ENCODE measurements at regions not wholly inside any gene's neighbourhood (a gene's known extent, or its start where the extent isn't known, plus 50 kb on each side); places are given as distances from the start of the nearest gene placed in this dataset.

DNA sequence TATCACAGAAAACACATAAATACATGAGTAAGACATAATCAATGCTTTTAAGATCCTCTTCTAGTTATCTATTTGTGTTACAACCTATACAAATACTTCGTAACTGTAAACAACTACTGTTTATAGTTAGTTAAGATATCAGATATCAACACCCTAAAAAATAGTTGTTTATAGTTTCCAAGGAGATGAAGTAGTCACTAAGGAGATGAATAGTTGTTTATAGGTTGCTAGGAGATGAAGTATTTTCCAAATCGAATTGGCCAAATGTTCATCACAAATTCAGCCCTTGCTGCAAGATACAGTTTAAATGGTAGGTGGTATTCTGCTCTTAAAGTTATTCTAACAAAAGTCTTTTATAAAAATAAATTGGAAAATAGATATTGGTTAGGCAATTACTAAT lies 618.2 kb upstream of the PCDH10 start:
- Histone ChIP-seq H3K4me3 (ENCODE audit: low read depth, low read length) (no peak overlapping the region), H3K27me3 (ENCODE audit: control insufficient read depth, insufficient read depth, low read length) (no peaks in the 10 kb centered on the region), H3K36me3 (ENCODE audit: control insufficient read depth, insufficient read depth, low read length) (no peaks in the 10 kb centered on the region)
- ChIA-PET POLR2A (no interaction called here), CTCF (no interaction called here)
- no peak for DNase-seq (ENCODE audit: low read depth)
- TF ChIP-seq, protein P1, sequence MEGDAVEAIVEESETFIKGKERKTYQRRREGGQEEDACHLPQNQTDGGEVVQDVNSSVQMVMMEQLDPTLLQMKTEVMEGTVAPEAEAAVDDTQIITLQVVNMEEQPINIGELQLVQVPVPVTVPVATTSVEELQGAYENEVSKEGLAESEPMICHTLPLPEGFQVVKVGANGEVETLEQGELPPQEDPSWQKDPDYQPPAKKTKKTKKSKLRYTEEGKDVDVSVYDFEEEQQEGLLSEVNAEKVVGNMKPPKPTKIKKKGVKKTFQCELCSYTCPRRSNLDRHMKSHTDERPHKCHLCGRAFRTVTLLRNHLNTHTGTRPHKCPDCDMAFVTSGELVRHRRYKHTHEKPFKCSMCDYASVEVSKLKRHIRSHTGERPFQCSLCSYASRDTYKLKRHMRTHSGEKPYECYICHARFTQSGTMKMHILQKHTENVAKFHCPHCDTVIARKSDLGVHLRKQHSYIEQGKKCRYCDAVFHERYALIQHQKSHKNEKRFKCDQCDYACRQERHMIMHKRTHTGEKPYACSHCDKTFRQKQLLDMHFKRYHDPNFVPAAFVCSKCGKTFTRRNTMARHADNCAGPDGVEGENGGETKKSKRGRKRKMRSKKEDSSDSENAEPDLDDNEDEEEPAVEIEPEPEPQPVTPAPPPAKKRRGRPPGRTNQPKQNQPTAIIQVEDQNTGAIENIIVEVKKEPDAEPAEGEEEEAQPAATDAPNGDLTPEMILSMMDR (IDR thresholded peaks at IDR 0.05; ENCODE audit: insufficient read depth, low read depth, low read length), result no peak

DNA sequence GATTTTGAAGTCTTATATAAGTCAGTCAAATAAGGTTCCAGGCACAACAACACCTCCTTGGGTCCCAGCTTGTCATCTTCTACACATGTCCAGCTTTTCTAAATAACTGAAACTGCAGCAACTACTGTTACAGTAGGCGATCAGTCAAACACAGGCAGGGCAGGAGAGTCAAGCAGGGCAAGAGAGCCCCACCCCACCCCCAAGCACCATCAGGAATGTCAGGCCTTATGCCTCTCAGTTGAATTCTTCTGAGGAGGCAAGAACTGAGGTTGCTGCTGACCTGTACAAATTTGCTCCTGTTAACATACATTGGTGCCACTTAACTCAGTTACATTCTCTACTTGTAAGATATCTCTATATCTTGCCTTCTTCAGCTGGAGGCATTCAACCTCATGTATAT lies 608.8 kb upstream of the PCDH10 start:
- TF ChIP-seq, protein P1 (IDR thresholded peaks at IDR 0.05; ENCODE audit: insufficient read depth, low read depth, low read length), result no peak
- CTCF ChIA-PET, result no interaction called here
- no peak overlapping the region for H3K4me3 ChIP-seq (ENCODE audit: low read depth, low read length)
- H3K27me3 ChIP-seq (ENCODE audit: control insufficient read depth, insufficient read depth, low read length), result no peaks in the 10 kb centered on the region
- no peak for DNase-seq (ENCODE audit: low read depth)
- POLR2A ChIA-PET, result no interaction called here
- no peaks in the 10 kb centered on the region for H3K36me3 ChIP-seq (ENCODE audit: control insufficient read depth, insufficient read depth, low read length)

DNA sequence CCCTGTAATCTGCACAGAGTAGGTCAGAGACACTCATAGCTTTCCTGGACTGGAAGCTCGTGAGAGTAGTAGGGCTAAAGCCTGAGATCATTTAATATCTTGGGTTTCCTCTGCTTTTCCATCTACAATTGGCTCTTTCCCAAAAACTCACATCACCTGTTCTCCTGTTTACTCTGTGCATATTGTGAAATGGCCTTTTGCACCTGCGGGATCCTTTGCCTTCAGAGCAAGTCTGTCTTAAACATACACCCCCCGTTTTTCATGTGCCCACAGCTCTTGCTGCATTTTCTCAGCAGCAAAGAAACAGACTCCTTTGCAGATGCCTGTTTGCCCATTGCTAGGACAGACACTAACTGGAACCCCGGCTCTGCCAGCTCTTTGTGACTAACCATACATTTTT lies 608.3 kb upstream of the PCDH10 start:
- no peaks in the 10 kb centered on the region for H3K27me3 ChIP-seq (ENCODE audit: control insufficient read depth, insufficient read depth, low read length)
- CTCF ChIA-PET, result no interaction called here
- no peak overlapping the region for H3K4me3 ChIP-seq (ENCODE audit: low read depth, low read length)
- no peak for DNase-seq (ENCODE audit: low read depth)
- POLR2A ChIA-PET, result no interaction called here
- H3K36me3 ChIP-seq (ENCODE audit: control insufficient read depth, insufficient read depth, low read length), result no peaks in the 10 kb centered on the region
- TF ChIP-seq, protein P1 (IDR thresholded peaks at IDR 0.05; ENCODE audit: insufficient read depth, low read depth, low read length), result no peak

DNA sequence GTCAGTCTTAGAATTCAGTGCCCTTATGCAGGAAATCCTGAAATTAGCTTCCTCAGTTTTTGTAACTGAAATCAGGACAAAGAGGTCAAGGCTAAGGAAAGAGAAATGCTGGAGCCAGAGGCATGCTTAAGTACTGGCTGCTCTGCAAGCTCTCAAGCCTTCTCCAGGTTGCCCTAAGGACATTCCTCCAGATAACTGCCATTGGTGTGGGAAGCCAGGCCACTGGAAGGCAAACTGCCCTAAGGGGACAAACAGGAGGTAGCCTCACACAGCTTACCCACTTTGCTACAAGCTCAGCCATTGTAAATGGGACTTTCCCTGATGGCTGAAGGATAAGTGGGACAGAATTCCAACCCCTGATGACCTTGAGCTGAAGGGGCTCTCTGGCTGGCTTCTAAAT lies 606.9 kb upstream of the PCDH10 start:
- H3K4me3 ChIP-seq (ENCODE audit: low read depth, low read length), result no peak overlapping the region
- ChIA-PET CTCF (no interaction called here), POLR2A (no interaction called here)
- no peaks in the 10 kb centered on the region for H3K27me3 ChIP-seq (ENCODE audit: control insufficient read depth, insufficient read depth, low read length)
- TF ChIP-seq, protein P1 (IDR thresholded peaks at IDR 0.05; ENCODE audit: insufficient read depth, low read depth, low read length), result no peak
- H3K36me3 ChIP-seq (ENCODE audit: control insufficient read depth, insufficient read depth, low read length), result no peaks in the 10 kb centered on the region
- no peak for DNase-seq (ENCODE audit: low read depth)

DNA sequence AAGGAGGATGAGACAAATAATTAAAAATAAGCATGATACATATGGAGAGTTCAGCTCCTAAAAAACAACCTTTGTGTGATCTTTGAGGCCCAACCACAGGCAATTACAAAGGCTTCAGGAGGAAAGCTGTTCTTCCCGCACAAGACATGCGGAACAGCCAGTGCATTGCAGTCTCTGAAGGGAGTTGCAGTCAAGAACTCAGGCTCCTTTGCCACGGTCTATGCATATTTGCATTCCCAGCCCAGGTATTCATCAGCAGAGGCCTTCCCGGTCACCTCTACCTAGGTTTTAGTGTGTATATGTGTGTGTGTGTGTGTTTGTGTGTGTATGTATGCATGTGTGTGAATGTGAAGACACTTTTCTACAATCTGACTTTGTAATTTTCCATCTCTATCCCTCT lies 600.6 kb upstream of the PCDH10 start:
- ChIA-PET POLR2A (no interaction called here), CTCF (no interaction called here)
- TF ChIP-seq, protein P1 (IDR thresholded peaks at IDR 0.05; ENCODE audit: insufficient read depth, low read depth, low read length), result no peak
- no peaks in the 10 kb centered on the region for H3K36me3 ChIP-seq (ENCODE audit: control insufficient read depth, insufficient read depth, low read length)
- no peak overlapping the region for H3K4me3 ChIP-seq (ENCODE audit: low read depth, low read length)
- DNase-seq (ENCODE audit: low read depth), result no peak
- no peaks in the 10 kb centered on the region for H3K27me3 ChIP-seq (ENCODE audit: control insufficient read depth, insufficient read depth, low read length)
